Neural progenitor cell (in vitro differentiated cells): ENCODE measurements at regions not wholly inside any gene's neighbourhood (a gene's known extent, or its start where the extent isn't known, plus 50 kb on each side); places are given as distances from the start of the nearest gene placed in this dataset.

Experiments
- DNase-seq: peaks from one replicate; pipeline ENCODE4 v3.0.0-alpha.2; 2016; ENCODE audit warnings: low spot score
- H2AFZ ChIP-seq: fragments of 200-600 bp; sonication (generic); replicated peaks from 2 replicates; pipeline ENCODE4 v1.6.1; 2016; ENCODE audit warnings: antibody characterized with exemption
- H3F3A ChIP-seq: fragments of 200-600 bp; sonication (generic); 2 replicates; pipeline ENCODE4 v1.6.1; 2016; ENCODE audit warnings: antibody characterized with exemption, low read depth
- H3K27ac ChIP-seq: fragments of 200-600 bp; sonication (generic); 2 replicates; pipeline ENCODE4 v1.5.1; 2016; ENCODE audit warnings: mild to moderate bottlenecking
- H3K27me3 ChIP-seq: fragments of 200-600 bp; sonication (generic); 2 replicates; pipeline ENCODE4 v1.6.1; 2016; ENCODE audit warnings: mild to moderate bottlenecking, moderate library complexity
- H3K36me3 ChIP-seq: fragments of 200-600 bp; sonication (generic); 2 replicates; pipeline ENCODE4 v1.5.1; 2016
- H3K4me1 ChIP-seq: fragments of 200-600 bp; sonication (generic); 2 replicates; pipeline ENCODE4 v1.6.1; 2016; ENCODE audit warnings: mixed run types
- H3K4me2 ChIP-seq: fragments of 200-600 bp; sonication (generic); 2 replicates; pipeline ENCODE4 v1.6.1; 2016
- H3K4me3 ChIP-seq: fragments of 200-600 bp; sonication (generic); 2 replicates; pipeline ENCODE4 v1.5.1; 2016
- H3K79me2 ChIP-seq: fragments of 200-600 bp; sonication (generic); 2 replicates; pipeline ENCODE4 v1.6.1; 2016; ENCODE audit warnings: low read depth
- H3K9ac ChIP-seq: fragments of 200-600 bp; sonication (generic); 2 replicates; pipeline ENCODE4 v1.6.1; 2016
- H3K9me3 ChIP-seq: fragments of 200-600 bp; sonication (generic); 2 replicates; pipeline ENCODE4 v1.5.1; 2016; ENCODE audit warnings: low read depth
- H4K20me1 ChIP-seq: fragments of 200-600 bp; sonication (generic); 2 replicates; pipeline ENCODE4 v1.6.1; 2016; ENCODE audit warnings: low read depth
- H3K27ac Mint-ChIP-seq: 3 replicates; pipeline ENCODE4 v1.8.0; 2021; ENCODE audit warnings: mixed read lengths
- H3K27me3 Mint-ChIP-seq: 2 replicates; pipeline ENCODE4 v1.8.0; 2022; ENCODE audit warnings: low read depth, mild to moderate bottlenecking, inconsistent platforms, moderate library complexity, mixed read lengths; ENCODE audit not compliant: insufficient read depth
- H3K36me3 Mint-ChIP-seq: 3 replicates; pipeline ENCODE4 v1.8.0; 2021; ENCODE audit warnings: mixed read lengths
- H3K4me1 Mint-ChIP-seq: 3 replicates; pipeline ENCODE4 v1.8.0; 2021; ENCODE audit warnings: mixed read lengths
- H3K4me3 Mint-ChIP-seq: 3 replicates; pipeline ENCODE4 v1.8.0; 2021; ENCODE audit warnings: mild to moderate bottlenecking, moderate library complexity, mixed read lengths
- H3K9me3 Mint-ChIP-seq: 3 replicates; pipeline ENCODE4 v1.8.0; 2020; ENCODE audit warnings: mixed read lengths
- CTCF ChIP-seq: fragments of 200-600 bp; sonication (generic); IDR thresholded peaks from 2 replicates; pipeline ENCODE4 v1.5.1; 2017; ENCODE audit warnings: antibody characterized with exemption, mild to moderate bottlenecking
- EZH2 ChIP-seq: fragments of 200-600 bp; sonication (generic); IDR thresholded peaks from 2 replicates; pipeline ENCODE4 v1.6.1; 2017; ENCODE audit warnings: antibody characterized with exemption, mild to moderate bottlenecking, moderate library complexity
- EZH2phosphoT487 ChIP-seq: fragments of 200-600 bp; sonication (generic); IDR thresholded peaks from 2 replicates; pipeline ENCODE4 v1.6.1; 2017; ENCODE audit warnings: antibody characterized with exemption

GRCh38 chr3:124530916-124531315 is 199.3 kb upstream of the UMPS start:
- H3K4me3 ChIP-seq, result no peak overlapping the region
- no peaks in the 10 kb centered on the region for H3K36me3 ChIP-seq
- no peaks in the 10 kb centered on the region for H3K79me2 ChIP-seq
- H4K20me1 ChIP-seq, result no peaks in the 10 kb centered on the region
- no peak overlapping the region for H3K4me2 ChIP-seq
- H3K27ac Mint-ChIP-seq, result no peak overlapping the region
- H3K9me3 ChIP-seq, result no peaks in the 10 kb centered on the region
- H3K4me1 Mint-ChIP-seq, result peaks cover 9% of the 10 kb centered on the region
- no peak overlapping the region for H3K4me3 Mint-ChIP-seq
- H3K27me3 Mint-ChIP-seq, result no peaks in the 10 kb centered on the region
- H3K36me3 Mint-ChIP-seq, result peaks cover 4% of the 10 kb centered on the region
- no peak for DNase-seq
- H3K9me3 Mint-ChIP-seq, result no peaks in the 10 kb centered on the region
- H3K27me3 ChIP-seq, result no peaks in the 10 kb centered on the region
- no peak for TF ChIP-seq EZH2phosphoT487
- TF ChIP-seq CTCF, result no peak
- TF ChIP-seq EZH2, result no peak
- no peak overlapping the region for H2AFZ ChIP-seq
- no peak overlapping the region for H3K9ac ChIP-seq
- peaks cover 6% of the 10 kb centered on the region for H3K4me1 ChIP-seq
- no peak overlapping the region for H3K27ac ChIP-seq
- H3F3A ChIP-seq, result no peaks in the 10 kb centered on the region

GRCh38 chr3:124532071-124532470 is 198.2 kb upstream of the UMPS start:
- TF ChIP-seq EZH2phosphoT487, result no peak
- no peak for TF ChIP-seq EZH2
- no peak for TF ChIP-seq CTCF
- no peaks in the 10 kb centered on the region for H3K79me2 ChIP-seq
- no peak overlapping the region for H3K4me3 ChIP-seq
- no peaks in the 10 kb centered on the region for H3K36me3 Mint-ChIP-seq
- H3K4me2 ChIP-seq, result no peak overlapping the region
- H3K27me3 Mint-ChIP-seq, result no peaks in the 10 kb centered on the region
- no peaks in the 10 kb centered on the region for H3K9me3 Mint-ChIP-seq
- no peak for DNase-seq
- no peaks in the 10 kb centered on the region for H3K27me3 ChIP-seq
- no peaks in the 10 kb centered on the region for H3K9me3 ChIP-seq
- peaks cover 6% of the 10 kb centered on the region for H3K4me1 ChIP-seq
- H4K20me1 ChIP-seq, result no peaks in the 10 kb centered on the region
- peaks cover 9% of the 10 kb centered on the region for H3K4me1 Mint-ChIP-seq
- no peak overlapping the region for H3K27ac ChIP-seq
- no peak overlapping the region for H3K4me3 Mint-ChIP-seq
- no peak overlapping the region for H3K27ac Mint-ChIP-seq
- H3K9ac ChIP-seq, result no peak overlapping the region
- H3K36me3 ChIP-seq, result no peaks in the 10 kb centered on the region
- H3F3A ChIP-seq, result no peaks in the 10 kb centered on the region
- H2AFZ ChIP-seq, result no peak overlapping the region

- Histone ChIP-seq H3K27ac (no peak overlapping the region), H3K9ac (no peak overlapping the region)
- no peaks in the 10 kb centered on the region for H3K27me3 Mint-ChIP-seq
Observed at GRCh38 chr3:124535306-124535705, 194.9 kb upstream of the UMPS start.

More at GRCh38 chr3:124535306-124535705, 194.9 kb upstream of the UMPS start:
- no peaks in the 10 kb centered on the region for H3K36me3 Mint-ChIP-seq
- no peak overlapping the region for H3K27ac Mint-ChIP-seq
- no peak overlapping the region for H3K4me3 Mint-ChIP-seq
- Histone ChIP-seq H3K4me3 (no peak overlapping the region), H3K4me2 (no peak overlapping the region), H3K9me3 (no peaks in the 10 kb centered on the region), H4K20me1 (no peaks in the 10 kb centered on the region), H3F3A (no peaks in the 10 kb centered on the region), H3K79me2 (no peaks in the 10 kb centered on the region), H2AFZ (no peak overlapping the region), H3K27me3 (no peaks in the 10 kb centered on the region), H3K4me1 (no peaks in the 10 kb centered on the region), H3K36me3 (no peaks in the 10 kb centered on the region)
- no peak for DNase-seq
- TF ChIP-seq EZH2phosphoT487, result no peak
- TF ChIP-seq EZH2, result no peak
- no peak for TF ChIP-seq CTCF
- no peaks in the 10 kb centered on the region for H3K9me3 Mint-ChIP-seq
- no peaks in the 10 kb centered on the region for H3K4me1 Mint-ChIP-seq
